ENCODE measurements at regions not wholly inside any gene's neighbourhood (a gene's known extent, or its start where the extent isn't known, plus 50 kb on each side); places are given as distances from the start of the nearest gene placed in this dataset.

GRCh38 chr4:129788486-129788885, 692.5 kb downstream of the C4orf33 start:
- Histone ChIP-seq H3K27ac (ENCODE audit: low read depth in 2 of 2, low read length in 2 of 2) (no peak overlapping the region), H3K9me3 (ENCODE audit: control insufficient read depth in 2 of 3, insufficient read depth in 1 of 3, low read length in 3 of 3) (no peaks in the 10 kb centered on the region), H3K9ac (ENCODE audit: low read length in 3 of 3) (no peak overlapping the region), H3K27me3 (ENCODE audit: control insufficient read depth, insufficient read depth, low read length) (no peaks in the 10 kb centered on the region), H3K4me3 (ENCODE audit: low read length in 3 of 3) (no peak overlapping the region), H3K4me1 (ENCODE audit: control insufficient read depth in 2 of 3, insufficient read depth in 2 of 3, low read depth in 1 of 3, low read length in 3 of 3) (no peaks in the 10 kb centered on the region), H3K36me3 (ENCODE audit: control insufficient read depth in 2 of 3, insufficient read depth in 3 of 3, low read length in 3 of 3) (no peaks in the 10 kb centered on the region)
- DNase-seq = no peak
- no peak for TF ChIP-seq CTCF (IDR thresholded peaks at IDR 0.05; ENCODE audit: borderline replicate concordance, extremely low read depth, insufficient read depth)
- intact Hi-C loops (cut with DNase I) = no loop called here
- FAIRE-seq = no peak

GRCh38 chr4:129804461-129804981, 708.6 kb downstream of the C4orf33 start:
- Histone ChIP-seq H3K4me3 (ENCODE audit: low read length in 3 of 3) (no peak overlapping the region), H3K27me3 (ENCODE audit: control insufficient read depth, insufficient read depth, low read length) (no peaks in the 10 kb centered on the region), H3K36me3 (ENCODE audit: control insufficient read depth in 2 of 3, insufficient read depth in 3 of 3, low read length in 3 of 3) (no peaks in the 10 kb centered on the region), H3K27ac (ENCODE audit: low read depth in 2 of 2, low read length in 2 of 2) (no peak overlapping the region), H3K9me3 (ENCODE audit: control insufficient read depth in 2 of 3, insufficient read depth in 1 of 3, low read length in 3 of 3) (no peaks in the 10 kb centered on the region), H3K4me1 (ENCODE audit: control insufficient read depth in 2 of 3, insufficient read depth in 2 of 3, low read depth in 1 of 3, low read length in 3 of 3) (no peaks in the 10 kb centered on the region), H3K9ac (ENCODE audit: low read length in 3 of 3) (no peak overlapping the region)
- FAIRE-seq (no peak), DNase-seq (no peak)
- TF ChIP-seq CTCF (IDR thresholded peaks at IDR 0.05; ENCODE audit: borderline replicate concordance, extremely low read depth, insufficient read depth) = no peak
- intact Hi-C loops (cut with DNase I) = no loop called here

- no peaks in the 10 kb centered on the region for H3K9me3 ChIP-seq (ENCODE audit: control insufficient read depth in 2 of 3, insufficient read depth in 1 of 3, low read length in 3 of 3)
- TF ChIP-seq CTCF (IDR thresholded peaks at IDR 0.05; ENCODE audit: borderline replicate concordance, extremely low read depth, insufficient read depth) = no peak
- H3K27ac ChIP-seq (ENCODE audit: low read depth in 2 of 2, low read length in 2 of 2) = no peak overlapping the region
- no peaks in the 10 kb centered on the region for H3K4me1 ChIP-seq (ENCODE audit: control insufficient read depth in 2 of 3, insufficient read depth in 2 of 3, low read depth in 1 of 3, low read length in 3 of 3)
- H3K27me3 ChIP-seq (ENCODE audit: control insufficient read depth, insufficient read depth, low read length) = no peaks in the 10 kb centered on the region
- no peak overlapping the region for H3K4me3 ChIP-seq (ENCODE audit: low read length in 3 of 3)
- no peak for DNase-seq
- H3K36me3 ChIP-seq (ENCODE audit: control insufficient read depth in 2 of 3, insufficient read depth in 3 of 3, low read length in 3 of 3) = no peaks in the 10 kb centered on the region
- intact Hi-C loops (cut with DNase I) = no loop called here
- FAIRE-seq = no peak
- no peak overlapping the region for H3K9ac ChIP-seq (ENCODE audit: low read length in 3 of 3)
These were observed 711.0 kb downstream of the C4orf33 start for GRCh38 chr4:129806986-129807385.

GRCh38 chr4:129808242-129808641, 712.3 kb downstream of the C4orf33 start:
- Histone ChIP-seq H3K27me3 (ENCODE audit: control insufficient read depth, insufficient read depth, low read length) (no peaks in the 10 kb centered on the region), H3K4me3 (ENCODE audit: low read length in 3 of 3) (no peak overlapping the region), H3K27ac (ENCODE audit: low read depth in 2 of 2, low read length in 2 of 2) (no peak overlapping the region), H3K9me3 (ENCODE audit: control insufficient read depth in 2 of 3, insufficient read depth in 1 of 3, low read length in 3 of 3) (no peaks in the 10 kb centered on the region), H3K9ac (ENCODE audit: low read length in 3 of 3) (no peak overlapping the region), H3K4me1 (ENCODE audit: control insufficient read depth in 2 of 3, insufficient read depth in 2 of 3, low read depth in 1 of 3, low read length in 3 of 3) (no peaks in the 10 kb centered on the region), H3K36me3 (ENCODE audit: control insufficient read depth in 2 of 3, insufficient read depth in 3 of 3, low read length in 3 of 3) (no peaks in the 10 kb centered on the region)
- FAIRE-seq = no peak
- DNase-seq = peak in 2 of 5 donors; percentile 4 to 12
- no peak for TF ChIP-seq CTCF (IDR thresholded peaks at IDR 0.05; ENCODE audit: borderline replicate concordance, extremely low read depth, insufficient read depth)
- intact Hi-C loops (cut with DNase I) = no loop called here

Measured in kidney (tissue), 13 donors.